ENCODE measurements at regions not wholly inside any gene's neighbourhood (a gene's known extent, or its start where the extent isn't known, plus 50 kb on each side); places are given as distances from the start of the nearest gene placed in this dataset.

DNA sequence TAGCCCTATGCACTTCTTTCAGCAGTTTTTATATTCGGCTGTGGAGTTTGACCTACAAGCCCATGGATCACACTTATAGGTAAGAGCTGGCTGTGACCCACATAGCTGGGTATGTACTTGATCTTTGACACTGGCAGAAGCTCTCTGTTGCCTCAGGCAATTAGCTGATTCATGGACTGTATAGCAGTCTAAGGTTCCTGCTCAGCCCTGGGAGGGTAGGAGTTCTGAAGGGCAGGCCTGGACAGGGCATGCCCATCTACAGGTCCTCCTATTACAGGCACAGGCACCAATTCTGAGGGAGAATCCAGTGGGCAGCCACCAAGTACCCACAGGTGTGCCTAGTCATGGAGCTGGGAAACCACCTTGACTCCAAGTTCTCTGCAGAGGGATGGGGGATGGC lies 301.8 kb upstream of the GALNT5 start:
- no peak overlapping the region for H3K4me3 ChIP-seq

DNA sequence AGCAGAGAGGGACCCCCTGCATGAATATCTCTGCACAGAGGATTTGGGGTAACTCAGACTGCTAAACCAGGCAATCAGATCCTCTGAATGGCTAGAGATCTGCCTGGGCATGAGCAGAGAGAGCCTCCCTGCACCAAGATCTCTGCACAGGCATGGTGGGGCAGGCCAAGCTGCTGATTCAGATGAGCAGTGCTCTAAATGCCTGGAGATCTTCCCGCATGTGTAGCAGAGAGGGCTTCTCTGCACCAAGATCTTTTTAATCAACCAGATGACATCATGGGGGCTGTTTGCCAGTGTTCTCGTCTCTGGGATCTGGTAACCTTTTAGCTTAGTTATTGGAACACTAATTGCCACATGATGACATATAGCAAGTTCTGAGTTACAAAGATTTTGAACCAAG lies 301.3 kb upstream of the GALNT5 start:
- no peak overlapping the region for H3K27ac ChIP-seq
- peaks cover 0 to 54% of the 10 kb centered on the region in 2 donors for H3K9me3 ChIP-seq
- H3K27me3 ChIP-seq = no peaks in the 10 kb centered on the region
- no peaks in the 10 kb centered on the region for H3K36me3 ChIP-seq
- TF ChIP-seq, protein P1, sequence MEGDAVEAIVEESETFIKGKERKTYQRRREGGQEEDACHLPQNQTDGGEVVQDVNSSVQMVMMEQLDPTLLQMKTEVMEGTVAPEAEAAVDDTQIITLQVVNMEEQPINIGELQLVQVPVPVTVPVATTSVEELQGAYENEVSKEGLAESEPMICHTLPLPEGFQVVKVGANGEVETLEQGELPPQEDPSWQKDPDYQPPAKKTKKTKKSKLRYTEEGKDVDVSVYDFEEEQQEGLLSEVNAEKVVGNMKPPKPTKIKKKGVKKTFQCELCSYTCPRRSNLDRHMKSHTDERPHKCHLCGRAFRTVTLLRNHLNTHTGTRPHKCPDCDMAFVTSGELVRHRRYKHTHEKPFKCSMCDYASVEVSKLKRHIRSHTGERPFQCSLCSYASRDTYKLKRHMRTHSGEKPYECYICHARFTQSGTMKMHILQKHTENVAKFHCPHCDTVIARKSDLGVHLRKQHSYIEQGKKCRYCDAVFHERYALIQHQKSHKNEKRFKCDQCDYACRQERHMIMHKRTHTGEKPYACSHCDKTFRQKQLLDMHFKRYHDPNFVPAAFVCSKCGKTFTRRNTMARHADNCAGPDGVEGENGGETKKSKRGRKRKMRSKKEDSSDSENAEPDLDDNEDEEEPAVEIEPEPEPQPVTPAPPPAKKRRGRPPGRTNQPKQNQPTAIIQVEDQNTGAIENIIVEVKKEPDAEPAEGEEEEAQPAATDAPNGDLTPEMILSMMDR (IDR thresholded peaks at IDR 0.05) = no peak
- ATAC-seq = no peak
- DNase-seq = no peak
- H3K4me1 ChIP-seq = no peaks in the 10 kb centered on the region
- intact Hi-C loops (cut with DNase I) = no loop called here
- no peak overlapping the region for H3K4me3 ChIP-seq

More for the DNA sequence above, 301.8 kb upstream of the GALNT5 start:
- Histone ChIP-seq H3K36me3 (no peaks in the 10 kb centered on the region), H3K27ac (no peak overlapping the region), H3K4me1 (no peaks in the 10 kb centered on the region), H3K9me3 (peaks cover 0 to 56% of the 10 kb centered on the region in 2 donors), H3K27me3 (no peaks in the 10 kb centered on the region)
- intact Hi-C loops (cut with DNase I) = no loop called here
- ATAC-seq (no peak), DNase-seq (no peak)
- TF ChIP-seq, protein P1 (IDR thresholded peaks at IDR 0.05) = no peak

GRCh38 chr2:156958374-156958773 lies 299.1 kb upstream of the GALNT5 start:
- no peak overlapping the region for H3K4me3 ChIP-seq
- ATAC-seq (no peak), DNase-seq (peak in 1 of 4 donors; percentile 41)
- peaks cover 0 to 42% of the 10 kb centered on the region in 2 donors for H3K9me3 ChIP-seq
- no peak overlapping the region for H3K27ac ChIP-seq
- TF ChIP-seq, protein P1 (IDR thresholded peaks at IDR 0.05) = no peak
- no peaks in the 10 kb centered on the region for H3K4me1 ChIP-seq
- no peaks in the 10 kb centered on the region for H3K27me3 ChIP-seq
- no peaks in the 10 kb centered on the region for H3K36me3 ChIP-seq
- intact Hi-C loops (cut with DNase I) = no loop called here

- ATAC-seq = no peak
- H3K4me3 ChIP-seq = no peak overlapping the region
- intact Hi-C loops (cut with DNase I) = no loop called here
Measured at GRCh38 chr2:156959481-156959880, 298.0 kb upstream of the GALNT5 start.

DNA sequence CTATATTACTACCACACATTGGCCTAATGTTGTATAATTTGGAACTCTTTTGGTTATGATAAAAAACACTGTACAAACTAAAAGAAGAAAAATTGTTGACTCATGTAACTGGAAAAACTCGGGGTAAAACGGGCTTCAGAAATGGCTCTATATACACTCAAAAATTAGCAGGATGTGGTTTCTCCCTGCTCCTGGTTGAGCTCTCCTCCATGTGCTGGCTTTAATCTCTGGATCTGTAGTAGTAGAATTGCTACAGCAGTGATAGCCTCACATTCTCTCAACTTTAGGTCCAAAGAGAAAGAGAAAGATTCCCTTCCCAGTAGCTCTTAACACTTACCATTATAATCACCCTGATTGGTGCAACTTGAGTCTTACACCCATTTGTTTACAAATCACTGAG lies 274.9 kb upstream of the GALNT5 start:
- intact Hi-C loops (cut with DNase I) = no loop called here
- Histone ChIP-seq H3K4me1 (no peaks in the 10 kb centered on the region), H3K9me3 (no peaks in the 10 kb centered on the region), H3K27me3 (no peaks in the 10 kb centered on the region), H3K4me3 (no peak overlapping the region), H3K27ac (no peak overlapping the region), H3K36me3 (no peaks in the 10 kb centered on the region)
- ATAC-seq = no peak
- TF ChIP-seq, protein P1 (IDR thresholded peaks at IDR 0.05) = no peak
- no peak for DNase-seq

More at GRCh38 chr2:156959481-156959880, 298.0 kb upstream of the GALNT5 start:
- H3K27me3 ChIP-seq = no peaks in the 10 kb centered on the region
- H3K4me1 ChIP-seq = no peaks in the 10 kb centered on the region
- no peaks in the 10 kb centered on the region for H3K36me3 ChIP-seq
- DNase-seq = peak in 1 of 4 donors; percentile 28
- no peak overlapping the region for H3K27ac ChIP-seq
- TF ChIP-seq, protein P1 (IDR thresholded peaks at IDR 0.05) = no peak
- peaks cover 0 to 42% of the 10 kb centered on the region in 2 donors for H3K9me3 ChIP-seq

Measured in left lung (tissue), 4 donors.